ENCODE measurements at regions not wholly inside any gene's neighbourhood (a gene's known extent, or its start where the extent isn't known, plus 50 kb on each side); places are given as distances from the start of the nearest gene placed in this dataset.

DNA sequence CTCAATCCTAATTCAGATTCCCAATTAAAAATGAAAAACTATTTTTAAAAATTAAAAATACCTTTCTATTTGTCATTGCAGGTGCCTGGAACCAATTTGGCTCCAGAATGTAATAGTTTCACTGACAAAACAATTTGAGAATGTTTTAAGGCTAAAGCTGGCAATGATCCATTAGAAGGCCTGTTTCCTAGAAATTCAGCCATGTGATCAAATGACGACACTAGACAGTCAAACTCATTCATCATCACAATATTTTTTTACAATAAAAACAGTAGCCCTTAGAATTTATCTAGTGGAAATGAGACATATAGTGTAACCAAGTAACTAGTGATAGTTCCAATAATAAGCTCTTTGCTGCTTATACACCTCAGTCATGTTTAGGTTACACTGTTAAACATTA, 75.4 kb upstream of the MAP3K1 start:
- TF ChIP-seq, protein P1, sequence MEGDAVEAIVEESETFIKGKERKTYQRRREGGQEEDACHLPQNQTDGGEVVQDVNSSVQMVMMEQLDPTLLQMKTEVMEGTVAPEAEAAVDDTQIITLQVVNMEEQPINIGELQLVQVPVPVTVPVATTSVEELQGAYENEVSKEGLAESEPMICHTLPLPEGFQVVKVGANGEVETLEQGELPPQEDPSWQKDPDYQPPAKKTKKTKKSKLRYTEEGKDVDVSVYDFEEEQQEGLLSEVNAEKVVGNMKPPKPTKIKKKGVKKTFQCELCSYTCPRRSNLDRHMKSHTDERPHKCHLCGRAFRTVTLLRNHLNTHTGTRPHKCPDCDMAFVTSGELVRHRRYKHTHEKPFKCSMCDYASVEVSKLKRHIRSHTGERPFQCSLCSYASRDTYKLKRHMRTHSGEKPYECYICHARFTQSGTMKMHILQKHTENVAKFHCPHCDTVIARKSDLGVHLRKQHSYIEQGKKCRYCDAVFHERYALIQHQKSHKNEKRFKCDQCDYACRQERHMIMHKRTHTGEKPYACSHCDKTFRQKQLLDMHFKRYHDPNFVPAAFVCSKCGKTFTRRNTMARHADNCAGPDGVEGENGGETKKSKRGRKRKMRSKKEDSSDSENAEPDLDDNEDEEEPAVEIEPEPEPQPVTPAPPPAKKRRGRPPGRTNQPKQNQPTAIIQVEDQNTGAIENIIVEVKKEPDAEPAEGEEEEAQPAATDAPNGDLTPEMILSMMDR (IDR thresholded peaks at IDR 0.05; ENCODE audit: borderline replicate concordance, insufficient read depth, low read depth, low read length): no peak

DNA sequence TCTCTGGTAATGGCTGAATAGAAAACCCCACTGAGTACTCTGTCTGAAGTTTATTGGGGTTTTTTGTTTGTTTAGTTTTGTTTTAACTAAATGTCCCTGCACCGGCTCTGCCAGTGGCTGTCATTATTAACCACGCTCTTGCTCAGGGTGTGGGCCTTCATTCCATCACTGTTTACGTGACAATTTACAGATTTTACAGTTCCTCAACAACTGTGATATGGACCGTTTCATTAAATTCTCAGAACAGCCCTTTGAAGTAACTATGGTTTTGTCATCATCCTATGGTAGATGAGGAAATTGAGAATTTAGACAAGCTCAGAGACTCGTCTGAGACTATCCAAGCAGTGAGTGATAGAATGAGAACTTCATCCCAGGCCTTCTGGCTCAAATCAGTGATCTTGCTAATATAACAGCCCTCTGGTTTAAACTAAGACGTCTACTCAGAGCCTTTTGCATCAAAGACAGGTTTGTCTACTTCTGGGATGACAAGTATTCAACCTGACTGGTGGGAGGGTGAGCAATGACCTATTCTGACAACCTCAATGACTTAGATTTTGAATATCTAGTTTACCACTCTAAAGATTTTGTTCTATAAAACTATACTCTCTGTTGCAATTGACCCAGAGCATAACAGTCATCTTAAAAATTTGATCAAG, 77.3 kb upstream of the MAP3K1 start:
- TF ChIP-seq, protein P1 (IDR thresholded peaks at IDR 0.05; ENCODE audit: borderline replicate concordance, insufficient read depth, low read depth, low read length): no peak
- H3K4me3 ChIP-seq (ENCODE audit: low read depth, low read length): no peak overlapping the region

More for the DNA sequence above, 75.4 kb upstream of the MAP3K1 start:
- no peak overlapping the region for H3K4me3 ChIP-seq (ENCODE audit: low read depth, low read length)

DNA sequence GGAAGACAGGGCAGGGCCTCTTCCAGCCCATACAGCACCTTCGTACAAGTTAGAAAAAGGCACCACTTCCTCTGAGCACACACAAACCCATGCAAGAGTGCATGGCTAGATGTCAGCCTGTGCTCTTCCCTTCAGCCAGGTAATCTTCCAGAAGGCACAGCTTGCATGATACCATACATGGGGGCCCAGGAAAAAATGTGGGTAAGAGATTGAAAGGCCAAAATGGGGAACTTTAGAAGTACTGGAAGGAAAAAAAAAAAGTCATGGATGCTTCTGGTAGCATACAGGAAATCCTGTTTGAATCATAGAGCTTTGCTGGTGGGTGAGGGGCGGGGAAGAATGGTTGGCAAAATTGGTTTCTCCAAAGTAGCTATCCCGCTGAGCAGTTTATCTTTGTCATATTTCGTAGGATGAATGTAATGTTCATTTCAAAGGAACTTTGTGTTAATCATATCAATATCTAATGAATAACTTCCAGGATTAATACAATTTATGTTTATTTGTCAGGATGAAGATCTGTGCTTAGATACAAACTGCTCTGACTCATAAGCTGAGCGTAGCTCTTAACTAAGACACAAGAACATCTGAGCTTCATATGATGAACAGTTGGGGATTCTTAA, 78.2 kb upstream of the MAP3K1 start:
- no peak overlapping the region for H3K4me3 ChIP-seq (ENCODE audit: low read depth, low read length)
- TF ChIP-seq, protein P1 (IDR thresholded peaks at IDR 0.05; ENCODE audit: borderline replicate concordance, insufficient read depth, low read depth, low read length): no peak

DNA sequence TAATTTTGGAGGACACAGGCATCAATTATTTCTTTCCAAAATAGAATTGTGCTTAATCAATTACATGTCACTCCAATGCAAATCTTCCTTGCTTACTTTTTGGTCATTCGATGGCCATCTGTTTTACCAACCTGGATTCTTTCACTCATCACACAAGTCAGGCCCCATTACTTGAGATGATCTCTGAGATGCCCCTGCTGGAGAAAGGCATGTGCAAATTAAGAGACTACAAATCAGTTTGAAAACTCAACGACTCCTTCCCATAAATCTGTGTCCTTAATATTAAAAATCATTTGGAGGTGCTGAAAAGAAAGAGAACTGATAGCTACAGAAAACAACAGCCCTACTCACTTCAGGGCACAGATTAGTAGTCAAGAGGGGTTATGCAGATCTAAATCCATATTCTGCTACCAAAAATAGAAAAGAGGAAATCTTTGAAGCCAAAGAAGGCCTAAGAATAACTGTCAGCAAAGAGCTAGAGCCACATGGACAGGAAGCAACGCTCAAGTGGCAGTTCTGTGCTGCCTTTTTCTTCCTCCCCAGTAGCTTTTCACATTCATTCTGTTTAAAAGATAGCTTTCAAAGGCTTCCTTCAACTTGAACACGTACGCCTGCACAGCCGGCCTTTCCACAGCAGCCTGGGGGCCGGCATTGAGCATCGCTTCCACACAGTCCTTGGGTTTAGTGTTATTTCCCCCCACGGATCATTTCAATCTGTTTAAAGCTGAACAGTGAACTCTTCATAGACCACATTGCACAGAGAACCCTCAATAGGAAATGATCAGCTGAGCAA, 79.3 kb upstream of the MAP3K1 start:
- TF ChIP-seq, protein P1 (IDR thresholded peaks at IDR 0.05; ENCODE audit: borderline replicate concordance, insufficient read depth, low read depth, low read length): no peak
- no peak overlapping the region for H3K4me3 ChIP-seq (ENCODE audit: low read depth, low read length)

DNA sequence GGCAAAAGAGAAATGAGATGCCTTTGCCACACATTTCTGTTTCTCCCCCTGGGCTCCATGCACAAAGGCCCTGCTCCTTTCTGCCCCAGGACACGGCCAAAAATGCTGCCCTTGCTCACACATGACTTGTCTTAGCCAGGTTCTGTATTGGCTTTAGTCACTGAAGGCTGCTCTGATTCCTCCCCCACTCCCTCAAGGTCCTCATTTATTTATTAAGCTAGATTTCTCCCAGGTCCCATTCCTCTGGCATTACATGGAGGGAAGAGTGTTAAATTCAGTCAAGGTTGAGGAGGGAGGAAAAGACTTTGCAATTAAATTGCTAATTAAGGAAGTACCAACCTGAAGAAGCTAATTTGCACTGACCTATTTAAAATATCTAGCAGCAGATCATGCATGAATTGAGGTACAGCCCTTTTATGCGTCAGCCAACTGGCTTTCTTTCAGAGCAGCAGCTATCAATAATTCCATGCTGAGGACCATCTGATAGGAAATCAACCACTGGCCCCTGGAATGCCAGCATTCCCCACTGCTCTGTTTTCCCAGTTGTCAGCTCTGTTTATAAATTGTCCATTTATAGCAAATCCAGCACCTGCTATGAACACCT, 81.2 kb upstream of the MAP3K1 start:
- TF ChIP-seq, protein P1 (IDR thresholded peaks at IDR 0.05; ENCODE audit: borderline replicate concordance, insufficient read depth, low read depth, low read length): no peak
- H3K4me3 ChIP-seq (ENCODE audit: low read depth, low read length): no peak overlapping the region

DNA sequence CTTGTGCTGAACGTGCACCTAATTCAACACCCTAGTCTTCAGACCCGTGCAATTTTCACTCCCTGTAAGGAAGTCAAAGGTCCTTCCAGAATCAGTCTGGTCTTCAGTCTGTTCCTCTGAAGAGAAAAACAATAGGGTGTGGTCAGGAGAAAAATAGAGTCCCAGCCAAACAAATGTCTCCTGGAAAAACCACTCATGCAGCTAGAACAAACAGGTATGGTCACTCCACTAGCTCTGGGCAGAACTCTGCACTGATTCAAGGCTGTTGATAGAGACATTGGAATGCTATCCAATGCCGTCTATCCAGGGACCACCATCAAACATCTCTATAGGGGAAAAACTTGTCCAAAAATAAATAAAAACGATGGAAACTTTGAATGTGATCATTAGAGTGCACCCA, 81.8 kb upstream of the MAP3K1 start:
- TF ChIP-seq, protein P1 (IDR thresholded peaks at IDR 0.05; ENCODE audit: borderline replicate concordance, insufficient read depth, low read depth, low read length): no peak
- H3K4me3 ChIP-seq (ENCODE audit: low read depth, low read length): no peak overlapping the region

Measured in GM12875 (cell line).